MCF 10A (cell line): ENCODE measurements at regions not wholly inside any gene's neighbourhood (a gene's known extent, or its start where the extent isn't known, plus 50 kb on each side); places are given as distances from the start of the nearest gene placed in this dataset.
A peak's percentile ranks its signal among the peaks of the same experiment; 100 is the strongest.

ENCODE experiments used
- BruUV-seq: library from RNA; stranded (reverse); fragments of 400-500 nt; replicated peaks from 2 replicates; lab custom pipeline; 2021; lab: Mats Ljungman, UMichigan
- CTCF ChIA-PET: fragments of 300-600 bp; sonication (Branson Sonifier 250); formaldehyde crosslinking; extraction: SDS; loops from one replicate; lab custom pipeline; 2021; ENCODE audit warnings: antibody characterized with exemption, inconsistent platforms; lab: Yijun Ruan, JAX
- POLR2A ChIA-PET: fragments of 300-600, 350-650 bp; sonication (Branson Sonifier 250); formaldehyde crosslinking; extraction: SDS; loops from one replicate; lab custom pipeline; 2020; ENCODE audit warnings: antibody characterized with exemption, inconsistent platforms; lab: Yijun Ruan, JAX
- DNase-seq: peaks from one replicate; pipeline ENCODE4 v3.0.0-alpha.2; 2018; ENCODE audit not compliant: unreplicated experiment
- H3K27ac Mint-ChIP-seq: one replicate; pipeline ENCODE4 v1.8.0; 2022; ENCODE audit warnings: mild to moderate bottlenecking, low read depth, mixed read lengths; ENCODE audit not compliant: unreplicated experiment
- H3K27me3 Mint-ChIP-seq: one replicate; pipeline ENCODE4 v1.8.0; 2022; ENCODE audit warnings: mixed read lengths; ENCODE audit not compliant: insufficient read depth, unreplicated experiment
- H3K36me3 Mint-ChIP-seq: one replicate; pipeline ENCODE4 v1.8.0; 2022; ENCODE audit warnings: mild to moderate bottlenecking, moderate library complexity, mixed read lengths; ENCODE audit not compliant: insufficient read depth, unreplicated experiment
- H3K4me1 Mint-ChIP-seq: one replicate; pipeline ENCODE4 v1.8.0; 2022; ENCODE audit warnings: mixed read lengths; ENCODE audit not compliant: insufficient read depth, unreplicated experiment
- H3K4me3 Mint-ChIP-seq: one replicate; pipeline ENCODE4 v1.8.0; 2022; ENCODE audit warnings: mild to moderate bottlenecking, moderate library complexity, mixed read lengths; ENCODE audit not compliant: unreplicated experiment
- H3K9me3 Mint-ChIP-seq: one replicate; pipeline ENCODE4 v1.8.0; 2022; ENCODE audit warnings: mixed read lengths; ENCODE audit not compliant: unreplicated experiment
- CTCF ChIP-seq: fragments of 200-600 bp; IDR thresholded peaks from one replicate; pipeline ENCODE4 v1.8.0; 2022; ENCODE audit warnings: antibody characterized with exemption, mild to moderate bottlenecking; ENCODE audit not compliant: unreplicated experiment
- intact Hi-C: fragments of 100-400 bp; cut with micrococcal nuclease; formaldehyde crosslinking; loops from 2 replicates; pipeline ENCODE4 v1.14.1; 2022

- POLR2A ChIA-PET: interaction anchor here (1.3 kb wide), 1 partner anchor 376 kb away, joined by 3 read pairs; no protein-coding TSS in a partner anchor
- H3K9me3 Mint-ChIP-seq: no peaks in the 10 kb centered on the region
- H3K27ac Mint-ChIP-seq: no peak overlapping the region
- no peaks in the 10 kb centered on the region for H3K4me1 Mint-ChIP-seq
- peak; percentile 84 for TF ChIP-seq CTCF
- intact Hi-C loops: loop anchor here (1.0 kb wide), 3 partner anchors 223 to 378 kb away; no protein-coding TSS in a partner anchor
- peak; percentile 68 for DNase-seq
- BruUV-seq: no TSS peak
- no peaks in the 10 kb centered on the region for H3K27me3 Mint-ChIP-seq
- H3K4me3 Mint-ChIP-seq: no peak overlapping the region
- no peaks in the 10 kb centered on the region for H3K36me3 Mint-ChIP-seq
- CTCF ChIA-PET: interaction anchor here (0.6 to 6.7 kb wide), 14 partner anchors 12 to 569 kb away, joined by 3 to 86 read pairs (median 4); no protein-coding TSS in a partner anchor
Observed at GRCh38 chr4:85370400-85371032, 104.4 kb upstream of the ARHGAP24 start.

GRCh38 chr4:85372966-85373365 is 102.0 kb upstream of the ARHGAP24 start:
- no peak overlapping the region for H3K4me3 Mint-ChIP-seq
- CTCF ChIA-PET: interaction anchor here (0.8 to 6.7 kb wide), 4 partner anchors 224 to 374 kb away, joined by 3 to 86 read pairs (median 14); no protein-coding TSS in a partner anchor
- POLR2A ChIA-PET: no interaction called here
- H3K36me3 Mint-ChIP-seq: no peaks in the 10 kb centered on the region
- BruUV-seq: no TSS peak
- intact Hi-C loops: no loop called here
- DNase-seq: no peak
- H3K4me1 Mint-ChIP-seq: no peaks in the 10 kb centered on the region
- no peaks in the 10 kb centered on the region for H3K9me3 Mint-ChIP-seq
- no peak overlapping the region for H3K27ac Mint-ChIP-seq
- no peak for TF ChIP-seq CTCF
- no peaks in the 10 kb centered on the region for H3K27me3 Mint-ChIP-seq

DNA sequence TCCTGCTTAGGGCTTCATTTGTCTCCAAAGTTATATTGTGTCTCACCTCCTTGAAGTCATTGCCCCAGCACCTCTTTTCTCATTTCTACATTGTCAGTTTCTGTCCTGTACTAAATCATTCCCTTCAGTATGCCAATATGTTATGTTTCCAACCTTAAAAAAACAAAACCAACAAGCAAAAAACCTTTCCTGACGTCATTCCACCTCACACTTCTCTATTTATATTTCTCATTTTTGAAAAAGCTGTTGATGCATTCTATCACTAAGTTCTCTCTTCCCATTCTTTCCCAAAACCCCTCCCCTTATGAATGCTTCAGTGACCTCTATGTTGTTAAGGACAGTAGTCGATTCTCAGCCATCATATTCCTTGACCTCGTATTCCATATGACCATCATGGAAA is 98.7 kb upstream of the ARHGAP24 start:
- no peak for DNase-seq

More for the DNA sequence above, 98.7 kb upstream of the ARHGAP24 start:
- CTCF ChIA-PET: interaction anchor here (0.8 kb wide), 1 partner anchor 228 kb away, joined by 5 read pairs; no protein-coding TSS in a partner anchor
- Mint-ChIP-seq H3K4me1 (no peaks in the 10 kb centered on the region), H3K27ac (no peak overlapping the region), H3K9me3 (no peaks in the 10 kb centered on the region), H3K27me3 (no peaks in the 10 kb centered on the region), H3K4me3 (no peak overlapping the region), H3K36me3 (no peaks in the 10 kb centered on the region)
- intact Hi-C loops: no loop called here
- BruUV-seq: no TSS peak
- POLR2A ChIA-PET: no interaction called here
- no peak for TF ChIP-seq CTCF
